CD14-positive monocyte (primary cell): ENCODE measurements at regions not wholly inside any gene's neighbourhood (a gene's known extent, or its start where the extent isn't known, plus 50 kb on each side); places are given as distances from the start of the nearest gene placed in this dataset.

Experiments
- DNase-seq, 3 donors: peaks; one replicate each; pipeline ENCODE4 v3.0.0-alpha.2; 2011 to 2022
- H2AFZ ChIP-seq: 2 replicates; pipeline ENCODE4 v1.6.0; 2012; ENCODE audit warnings: mild to moderate bottlenecking, low read depth, low read length, inconsistent platforms; ENCODE audit not compliant: insufficient read depth, poor library complexity, severe bottlenecking
- H3K27ac ChIP-seq, 2 donors: 1 replicate in 1 of 2; 2 replicates in 1 of 2; pipeline ENCODE4 v1.5.1; 2012 to 2013; ENCODE audit warnings: low read length in 2 of 2, control low read depth in 1 of 2, inconsistent platforms in 1 of 2, low read depth in 1 of 2, mild to moderate bottlenecking in 1 of 2
- H3K27me3 ChIP-seq, 2 donors: one replicate each; pipeline versions ENCODE4 v1.6.0 to v1.6.1; 2011 to 2013; ENCODE audit warnings: low read length in 2 of 2; ENCODE audit not compliant: control insufficient read depth in 2 of 2, insufficient read depth in 2 of 2
- H3K36me3 ChIP-seq, 2 donors: replicated peaks in 1 of 2; 1 replicate in 1 of 2; 2 replicates in 1 of 2; pipeline versions ENCODE4 v1.5.1 to v1.6.1; 2012 to 2013; ENCODE audit warnings: low read length in 2 of 2, control low read depth in 1 of 2, inconsistent platforms in 1 of 2, mild to moderate bottlenecking in 1 of 2; ENCODE audit not compliant: insufficient read depth in 2 of 2, control insufficient read depth in 1 of 2
- H3K4me1 ChIP-seq, 2 donors: 1 replicate in 1 of 2; 2 replicates in 1 of 2; pipeline versions ENCODE4 v1.5.1 to v1.6.1; 2012 to 2013; ENCODE audit warnings: low read length in 2 of 2, control low read depth in 1 of 2, inconsistent platforms in 1 of 2, mild to moderate bottlenecking in 1 of 2, moderate library complexity in 1 of 2; ENCODE audit not compliant: insufficient read depth in 2 of 2, control insufficient read depth in 1 of 2
- H3K4me2 ChIP-seq: replicated peaks from 2 replicates; pipeline ENCODE3; 2012; ENCODE audit warnings: low read length, moderate library complexity, mild to moderate bottlenecking; ENCODE audit not compliant: poor library complexity, severe bottlenecking; ENCODE audit errors: extremely low read depth
- H3K4me3 ChIP-seq, 3 experiments: fragments of 200-600 bp in 1 of 3; sonication (generic) in 1 of 3; replicated peaks in 1 of 3; 1 replicate in 2 of 3; 2 replicates in 1 of 3; pipeline ENCODE4 v1.5.1; 2011 to 2013; ENCODE audit warnings: low read length in 3 of 3, mild to moderate bottlenecking in 3 of 3, control low read depth in 2 of 3, low read depth in 2 of 3, inconsistent platforms in 1 of 3, moderate library complexity in 1 of 3
- H3K79me2 ChIP-seq: 2 replicates; pipeline ENCODE4 v1.6.0; 2012; ENCODE audit warnings: mild to moderate bottlenecking, control low read depth, inconsistent platforms, low read length, moderate library complexity; ENCODE audit not compliant: insufficient read depth
- H3K9ac ChIP-seq: 2 replicates; pipeline ENCODE4 v1.6.0; 2017; ENCODE audit warnings: low read length, mild to moderate bottlenecking; ENCODE audit not compliant: insufficient read depth, poor library complexity, severe bottlenecking
- H3K9me3 ChIP-seq, 2 donors: replicated peaks in 1 of 2; 1 replicate in 1 of 2; 2 replicates in 1 of 2; pipeline versions ENCODE4 v1.5.1 to v1.6.1; 2012 to 2013; ENCODE audit warnings: low read length in 2 of 2, control low read depth in 1 of 2; ENCODE audit not compliant: control insufficient read depth in 1 of 2, insufficient read depth in 1 of 2
- H4K20me1 ChIP-seq: 2 replicates; pipeline ENCODE4 v1.6.0; 2012; ENCODE audit warnings: mild to moderate bottlenecking, low read length, control low read depth, moderate library complexity; ENCODE audit not compliant: insufficient read depth
- H3K27ac Mint-ChIP-seq, 7 donors: one replicate each; pipeline ENCODE4 v1.8.0; 2020; ENCODE audit warnings: mild to moderate bottlenecking in 7 of 7, mixed read lengths in 7 of 7, moderate library complexity in 6 of 7, inconsistent platforms in 2 of 7
- H3K27me3 Mint-ChIP-seq, 3 donors: one replicate each; pipeline ENCODE4 v1.8.0; 2021 to 2022; ENCODE audit warnings: low read depth in 3 of 3, mild to moderate bottlenecking in 3 of 3, mixed read lengths in 3 of 3, moderate library complexity in 3 of 3, inconsistent platforms in 1 of 3
- H3K36me3 Mint-ChIP-seq, 2 donors: one replicate each; pipeline ENCODE4 v1.8.0; 2020; ENCODE audit warnings: mixed read lengths in 2 of 2, inconsistent platforms in 1 of 2, mild to moderate bottlenecking in 1 of 2
- H3K4me1 Mint-ChIP-seq: one replicate; pipeline ENCODE4 v1.8.0; 2020; ENCODE audit warnings: mild to moderate bottlenecking, mixed read lengths
- H3K4me3 Mint-ChIP-seq, 2 donors: one replicate each; pipeline ENCODE4 v1.8.0; 2020; ENCODE audit warnings: mild to moderate bottlenecking in 2 of 2, mixed read lengths in 2 of 2, moderate library complexity in 1 of 2
- H3K9me3 Mint-ChIP-seq, 7 donors: one replicate each; pipeline ENCODE4 v1.8.0; 2020 to 2022; ENCODE audit warnings: mixed read lengths in 7 of 7, mild to moderate bottlenecking in 6 of 7, moderate library complexity in 6 of 7, inconsistent platforms in 2 of 7
- CTCF ChIP-seq: fragments of 200-600 bp; IDR thresholded peaks from one replicate; pipeline ENCODE4 v1.8.0; 2022; ENCODE audit warnings: antibody characterized with exemption, mild to moderate bottlenecking
- WGBS: methylation state at CpG from one replicate; pipeline ENCODE4 v1.1.5; 2013; ENCODE audit warnings: missing lambda C conversion rate; ENCODE audit not compliant: insufficient coverage; 5-methylcytosine and 5-hydroxymethylcytosine counted together
- intact Hi-C, 2 donors: fragments of 100-400 bp; cut with micrococcal nuclease; formaldehyde crosslinking; loops; one replicate each; pipeline versions ENCODE4 v1.15.0 to v1.15.1; 2023

- no peak for TF ChIP-seq CTCF
- no peak overlapping the region for H3K27ac Mint-ChIP-seq
- 97% methylated on average over 2 of the region's 2 CpGs for WGBS
- Histone ChIP-seq H3K4me3 (no peak overlapping the region), H3K27ac (no peak overlapping the region), H3K79me2 (no peaks in the 10 kb centered on the region), H3K9me3 (no peaks in the 10 kb centered on the region), H2AFZ (no peak overlapping the region), H3K36me3 (no peaks in the 10 kb centered on the region), H3K4me2 (no peak overlapping the region), H4K20me1 (no peaks in the 10 kb centered on the region), H3K27me3 (no peaks in the 10 kb centered on the region), H3K4me1 (no peaks in the 10 kb centered on the region), H3K9ac (no peak overlapping the region)
- intact Hi-C loops = no loop called here
- peaks cover 2 to 3% (median 2%) of the 10 kb centered on the region in 3 donors for H3K27me3 Mint-ChIP-seq
- H3K36me3 Mint-ChIP-seq = no peaks in the 10 kb centered on the region
- peaks cover 0 to 12% (median 8%) of the 10 kb centered on the region in 7 donors for H3K9me3 Mint-ChIP-seq
- H3K4me3 Mint-ChIP-seq = no peak overlapping the region
- no peaks in the 10 kb centered on the region for H3K4me1 Mint-ChIP-seq
- no peak for DNase-seq
These were observed 109.0 kb upstream of the PLXNA4 start for GRCh38 chr7:132685277-132685676.

GRCh38 chr7:132683896-132684690 is 107.8 kb upstream of the PLXNA4 start:
- Histone ChIP-seq H3K36me3 (no peaks in the 10 kb centered on the region), H3K79me2 (no peaks in the 10 kb centered on the region), H2AFZ (no peak overlapping the region), H3K4me1 (no peaks in the 10 kb centered on the region), H3K27ac (no peak overlapping the region), H4K20me1 (no peaks in the 10 kb centered on the region), H3K9me3 (no peaks in the 10 kb centered on the region), H3K4me3 (no peak overlapping the region), H3K9ac (no peak overlapping the region), H3K27me3 (no peaks in the 10 kb centered on the region), H3K4me2 (no peak overlapping the region)
- no peak for TF ChIP-seq CTCF
- peaks cover 2 to 12% (median 8%) of the 10 kb centered on the region in 7 donors for H3K9me3 Mint-ChIP-seq
- intact Hi-C loops = no loop called here
- peaks cover 2 to 3% (median 2%) of the 10 kb centered on the region in 3 donors for H3K27me3 Mint-ChIP-seq
- peak overlapping the region in 1 of 7 donors; percentile 43 for H3K27ac Mint-ChIP-seq
- WGBS = 95% methylated on average over 9 of the region's 12 CpGs
- no peaks in the 10 kb centered on the region for H3K36me3 Mint-ChIP-seq
- H3K4me3 Mint-ChIP-seq = no peak overlapping the region
- no peaks in the 10 kb centered on the region for H3K4me1 Mint-ChIP-seq
- DNase-seq = no peak
